Lung (tissue), 11 donors: ENCODE measurements at regions not wholly inside any gene's neighbourhood (a gene's known extent, or its start where the extent isn't known, plus 50 kb on each side); places are given as distances from the start of the nearest gene placed in this dataset.

Source experiments
- ATAC-seq: fragments of 200-7000 bp; cut with Tn5 transposase; one replicate; pipeline ENCODE4 v1.9.1; 2020; ENCODE audit warnings: moderate number of reproducible peaks; ENCODE audit not compliant: insufficient read depth, low FRiP score
- DNase-seq, 3 donors: peaks; one replicate each; pipeline ENCODE4 v3.0.0-alpha.2; 2013 to 2017
- H3K27ac ChIP-seq, 2 donors: one replicate each; pipeline ENCODE4 v1.5.1; 2013; ENCODE audit warnings: mild to moderate bottlenecking in 2 of 2, moderate library complexity in 2 of 2, control low read depth in 1 of 2, inconsistent platforms in 1 of 2, low read depth in 1 of 2, low read length in 1 of 2
- H3K27me3 ChIP-seq, 3 donors: one replicate each; pipeline ENCODE4 v1.5.1; 2013; ENCODE audit warnings: low read length in 2 of 3; ENCODE audit not compliant: control insufficient read depth in 3 of 3, insufficient read depth in 3 of 3
- H3K36me3 ChIP-seq, 4 donors: one replicate each; pipeline ENCODE4 v1.5.1; 2013; ENCODE audit warnings: low read length in 4 of 4, mild to moderate bottlenecking in 1 of 4, moderate library complexity in 1 of 4; ENCODE audit not compliant: control insufficient read depth in 4 of 4, insufficient read depth in 4 of 4
- H3K4me1 ChIP-seq, 5 donors: one replicate each; pipeline ENCODE4 v1.5.1; 2013; ENCODE audit warnings: low read length in 5 of 5, mild to moderate bottlenecking in 2 of 5, moderate library complexity in 1 of 5; ENCODE audit not compliant: control insufficient read depth in 5 of 5, insufficient read depth in 5 of 5
- H3K4me3 ChIP-seq: one replicate; pipeline ENCODE4 v1.5.1; 2013; ENCODE audit warnings: mild to moderate bottlenecking, control low read depth, moderate library complexity
- H3K9ac ChIP-seq, 2 donors: one replicate each; pipeline ENCODE4 v1.5.1; 2013; ENCODE audit warnings: low read length in 2 of 2, control low read depth in 1 of 2; ENCODE audit not compliant: insufficient read depth in 1 of 2
- H3K9me3 ChIP-seq, 4 donors: one replicate each; pipeline ENCODE4 v1.5.1; 2013; ENCODE audit warnings: low read length in 3 of 4, mild to moderate bottlenecking in 1 of 4, moderate library complexity in 1 of 4; ENCODE audit not compliant: control insufficient read depth in 4 of 4, insufficient read depth in 3 of 4
- CTCF ChIP-seq: IDR thresholded peaks from 2 replicates; pipeline ENCODE4 v1.5.1; 2012; ENCODE audit warnings: mild to moderate bottlenecking; ENCODE audit errors: control extremely low read depth, extremely low read depth
- WGBS, 2 donors: extraction: QIAGEN DNeasy Blood & Tissue Kit; methylation state at CpG; one replicate each; pipeline ENCODE4 v1.1.7; 2013; 5-methylcytosine and 5-hydroxymethylcytosine counted together
- donor health status: control.
- donor health status: control.
- donor health status: Bipolar disorder and iron deficiency.
- donor health status: healthy.
- donor health status: DM: yes; HTN: yes; CAD: no.

- H3K9ac ChIP-seq, result no peak overlapping the region
- WGBS, 2 donors, result 7 to 18% methylated on average over 16 of the region's 16 CpGs
These were observed 297.9 kb downstream of the UTRN start for GRCh38 chr6:144582939-144583613.

GRCh38 chr6:144583614-144583954 lies 298.4 kb downstream of the UTRN start:
- H3K4me3 ChIP-seq, result no peak overlapping the region
- no peaks in the 10 kb centered on the region for H3K27me3 ChIP-seq
- TF ChIP-seq CTCF, result no peak
- H3K9me3 ChIP-seq, result no peaks in the 10 kb centered on the region
- no peak for ATAC-seq
- peaks cover 0 to 4% (median 1%) of the 10 kb centered on the region in 4 donors for H3K36me3 ChIP-seq
- H3K4me1 ChIP-seq, result peaks cover 0 to 18% (median 1%) of the 10 kb centered on the region in 5 donors
- no peak overlapping the region for H3K27ac ChIP-seq
- 22 to 48% methylated on average over 1 of the region's 1 CpG for WGBS, 2 donors
- no peak for DNase-seq
- H3K9ac ChIP-seq, result no peak overlapping the region

More at GRCh38 chr6:144582939-144583613, 297.9 kb downstream of the UTRN start:
- peak; percentile 35 for ATAC-seq
- peaks cover 0 to 6% (median 1%) of the 10 kb centered on the region in 4 donors for H3K36me3 ChIP-seq
- no peak overlapping the region for H3K4me3 ChIP-seq
- TF ChIP-seq CTCF, result no peak
- DNase-seq, result peak; percentile 43 to 70 (median 46)
- H3K27me3 ChIP-seq, result no peaks in the 10 kb centered on the region
- H3K27ac ChIP-seq, result no peak overlapping the region
- no peaks in the 10 kb centered on the region for H3K9me3 ChIP-seq
- peaks cover 0 to 18% (median 1%) of the 10 kb centered on the region in 5 donors for H3K4me1 ChIP-seq

GRCh38 chr6:144585217-144585814 lies 300.2 kb downstream of the UTRN start:
- H3K4me3 ChIP-seq, result no peak overlapping the region
- H3K9ac ChIP-seq, result no peak overlapping the region
- WGBS, 2 donors, result 51 to 52% methylated on average over 3 of the region's 3 CpGs
- peaks cover 0 to 18% (median 0%) of the 10 kb centered on the region in 5 donors for H3K4me1 ChIP-seq
- no peaks in the 10 kb centered on the region for H3K27me3 ChIP-seq
- H3K36me3 ChIP-seq, result peaks cover 0 to 6% (median 1%) of the 10 kb centered on the region in 4 donors
- H3K9me3 ChIP-seq, result no peaks in the 10 kb centered on the region
- DNase-seq (peak in 2 of 3 donors; percentile 74 to 75), ATAC-seq (no peak)
- TF ChIP-seq CTCF, result peak; percentile 43
- no peak overlapping the region for H3K27ac ChIP-seq
